ENCODE measurements at regions not wholly inside any gene's neighbourhood (a gene's known extent, or its start where the extent isn't known, plus 50 kb on each side); places are given as distances from the start of the nearest gene placed in this dataset.
"Not testable (repeated sequence)": the region's sequence is repeated elsewhere in the genome, so short reads cannot be mapped to it uniquely, and the experiment has no call there.

- no peak for DNase-seq
Measured at GRCh38 chr7:130789436-130789835, 55.4 kb upstream of the KLF14 start.

GRCh38 chr7:130791746-130792145, 57.7 kb upstream of the KLF14 start:
- DNase-seq = no peak

- DNase-seq = peak; percentile 6 to 8
Measured at GRCh38 chr7:130793855-130794618, 60.0 kb upstream of the KLF14 start.

GRCh38 chr7:130794619-130794922, 60.6 kb upstream of the KLF14 start:
- DNase-seq = no peak

GRCh38 chr7:130796425-130796824, 62.4 kb upstream of the KLF14 start:
- not testable (repeated sequence) for DNase-seq

- DNase-seq = no peak
Measured at GRCh38 chr7:130803127-130803526, 69.1 kb upstream of the KLF14 start.

- no peak for DNase-seq
Measured at GRCh38 chr7:130804220-130804619, 70.2 kb upstream of the KLF14 start.

- not testable (repeated sequence) for DNase-seq
Measured at GRCh38 chr7:130812819-130813218, 78.8 kb upstream of the KLF14 start.

- peak; percentile 9 to 30 for DNase-seq
Measured at GRCh38 chr7:130814778-130815335, 80.8 kb upstream of the KLF14 start.

- no peak for DNase-seq
Measured at GRCh38 chr7:130818056-130818455, 84.0 kb upstream of the KLF14 start.

- no peak for DNase-seq
Measured at GRCh38 chr7:130821864-130822263, 87.9 kb upstream of the KLF14 start.

GRCh38 chr7:130822642-130823041, 88.6 kb upstream of the KLF14 start:
- DNase-seq = no peak

GRCh38 chr7:130823060-130823459, 89.1 kb upstream of the KLF14 start:
- no peak for DNase-seq

GRCh38 chr7:130825819-130826218, 91.8 kb upstream of the KLF14 start:
- no peak for DNase-seq

GRCh38 chr7:130829415-130829814, 95.4 kb upstream of the KLF14 start:
- DNase-seq = no peak

GRCh38 chr7:130831322-130831721, 97.3 kb upstream of the KLF14 start:
- no peak for DNase-seq

- DNase-seq = peak in 1 of 2 experiments; percentile 48
Measured at GRCh38 chr7:130831817-130832481, 97.9 kb upstream of the KLF14 start.

GRCh38 chr7:130838738-130839137, 104.7 kb upstream of the KLF14 start:
- no peak for DNase-seq

GRCh38 chr7:130840599-130840998, 106.6 kb upstream of the KLF14 start:
- DNase-seq = no peak

GRCh38 chr7:130841416-130841815, 107.4 kb upstream of the KLF14 start:
- no peak for DNase-seq

- no peak for DNase-seq
Measured at GRCh38 chr7:130843703-130844102, 109.7 kb upstream of the KLF14 start.

GRCh38 chr7:130844811-130845580, 111.0 kb upstream of the KLF14 start:
- DNase-seq = no peak

- no peak for DNase-seq
Measured at GRCh38 chr7:130845581-130846085, 111.6 kb upstream of the KLF14 start.

All from SHP77 (cell line).